Liver (tissue), 3 donors: ENCODE measurements at regions not wholly inside any gene's neighbourhood (a gene's known extent, or its start where the extent isn't known, plus 50 kb on each side); places are given as distances from the start of the nearest gene placed in this dataset.

ENCODE experiments used
- CTCF ChIP-seq: fragments of 150-350 bp; IDR thresholded peaks from 2 replicates; pipeline ENCODE4 v1.5.1; 2017; ENCODE audit warnings: improper control_type of control experiment, low read depth, low read length; ENCODE audit not compliant: missing input control
- JUND ChIP-seq, 2 donors: IDR thresholded peaks; 2 replicates each; pipeline ENCODE4 v1.6.1; 2016; ENCODE audit warnings: antibody characterized with exemption in 2 of 2
- ZBTB33 ChIP-seq: IDR thresholded peaks from 2 replicates; pipeline ENCODE4 v1.6.1; 2016; ENCODE audit warnings: antibody characterized with exemption
- donor health status: healthy.
- donor health status: healthy.

- TF ChIP-seq JUND (IDR thresholded peaks at IDR 0.05) (no peak), ZBTB33 (no peak), CTCF (no peak)
Measured at GRCh38 chr13:107961849-107962608, 253.3 kb downstream of the LIG4 start.
